GM23338 (cell line): ENCODE measurements at regions not wholly inside any gene's neighbourhood (a gene's known extent, or its start where the extent isn't known, plus 50 kb on each side); places are given as distances from the start of the nearest gene placed in this dataset.

Experiments
- ATAC-seq: fragments of 200-7000 bp; cut with Tn5 transposase; 3 replicates; pipeline ENCODE4 v1.9.1; 2020
- DNase-seq: peaks from one replicate; pipeline ENCODE4 v3.0.0-alpha.2; 2015; ENCODE audit warnings: low spot score
- H2AFZ ChIP-seq: fragments of 200-600 bp; sonication (generic); 2 replicates; pipeline ENCODE4 v1.8.0; 2016; ENCODE audit warnings: antibody characterized with exemption, mild to moderate bottlenecking, moderate library complexity
- H3F3A ChIP-seq: fragments of 200-600 bp; sonication (generic); replicated peaks from 2 replicates; pipeline ENCODE4 v1.8.0; 2017; ENCODE audit warnings: antibody characterized with exemption, mixed run types, low read depth
- H3K27ac ChIP-seq: fragments of 200-600 bp; sonication (generic); 2 replicates; pipeline ENCODE4 v1.6.1; 2016; ENCODE audit warnings: low read depth
- H3K27me3 ChIP-seq: fragments of 200-600 bp; sonication (generic); 2 replicates; pipeline ENCODE4 v1.8.0; 2016; ENCODE audit warnings: mild to moderate bottlenecking, mixed run types, moderate library complexity; ENCODE audit not compliant: insufficient read depth
- H3K36me3 ChIP-seq: fragments of 200-600 bp; sonication (generic); 2 replicates; pipeline ENCODE4 v1.8.0; 2016; ENCODE audit warnings: mild to moderate bottlenecking; ENCODE audit not compliant: insufficient read depth
- H3K4me1 ChIP-seq: fragments of 200-600 bp; sonication (generic); 2 replicates; pipeline ENCODE4 v1.8.0; 2016; ENCODE audit warnings: mild to moderate bottlenecking, moderate library complexity; ENCODE audit not compliant: insufficient read depth
- H3K4me2 ChIP-seq: fragments of 200-600 bp; sonication (generic); 2 replicates; pipeline ENCODE4 v1.7.1; 2017; ENCODE audit warnings: mixed run types
- H3K4me3 ChIP-seq: fragments of 200-600 bp; sonication (generic); 2 replicates; pipeline ENCODE4 v1.6.1; 2016; ENCODE audit warnings: mixed run types
- H3K79me2 ChIP-seq: fragments of 200-600 bp; sonication (generic); replicated peaks from 2 replicates; pipeline ENCODE4 v1.8.0; 2017; ENCODE audit warnings: mild to moderate bottlenecking; ENCODE audit not compliant: insufficient read depth
- H3K9me2 ChIP-seq: fragments of 200-600 bp; sonication (generic); 2 replicates; pipeline ENCODE4 v1.8.0; 2017; ENCODE audit not compliant: insufficient read depth
- H4K20me1 ChIP-seq: fragments of 200-600 bp; sonication (generic); replicated peaks from 2 replicates; pipeline ENCODE4 v1.8.0; 2017; ENCODE audit warnings: mild to moderate bottlenecking; ENCODE audit not compliant: insufficient read depth
- H3K27ac Mint-ChIP-seq: 2 replicates; pipeline ENCODE4 v1.8.0; 2020; ENCODE audit warnings: inconsistent platforms, mild to moderate bottlenecking, moderate library complexity, mixed read lengths
- H3K27me3 Mint-ChIP-seq: 3 replicates; pipeline ENCODE4 v1.8.0; 2022; ENCODE audit warnings: low read depth, mild to moderate bottlenecking, moderate library complexity, mixed read lengths, inconsistent platforms; ENCODE audit not compliant: insufficient read depth, poor library complexity
- H3K36me3 Mint-ChIP-seq: 3 replicates; pipeline ENCODE4 v1.8.0; 2021; ENCODE audit warnings: low read depth, mild to moderate bottlenecking, inconsistent platforms, moderate library complexity, mixed read lengths
- H3K4me1 Mint-ChIP-seq: 3 replicates; pipeline ENCODE4 v1.8.0; 2020; ENCODE audit warnings: mild to moderate bottlenecking, inconsistent platforms, mixed read lengths
- H3K4me3 Mint-ChIP-seq: 3 replicates; pipeline ENCODE4 v1.8.0; 2021; ENCODE audit warnings: moderate library complexity, mild to moderate bottlenecking, inconsistent platforms, mixed read lengths
- H3K9me3 Mint-ChIP-seq: 3 replicates; pipeline ENCODE4 v1.8.0; 2020; ENCODE audit warnings: moderate library complexity, mild to moderate bottlenecking, inconsistent platforms, mixed read lengths
- CREB1 ChIP-seq: fragments of 250-450 bp; sonication (Bioruptor Pico); IDR thresholded peaks from 2 replicates; pipeline ENCODE4 v1.5.0; 2020; ENCODE audit warnings: low read depth, mild to moderate bottlenecking, moderate library complexity
- ETS1 ChIP-seq: IDR thresholded peaks from 2 replicates; pipeline ENCODE4 v1.6.1; 2016; ENCODE audit warnings: antibody characterized with exemption
- EZH2 ChIP-seq: fragments of 200-600 bp; sonication (generic); IDR thresholded peaks from one replicate; pipeline ENCODE4 v1.8.0; 2017; ENCODE audit warnings: antibody characterized with exemption, mild to moderate bottlenecking, low read depth; ENCODE audit not compliant: unreplicated experiment
- EZH2phosphoT487 ChIP-seq: fragments of 200-600 bp; sonication (generic); IDR thresholded peaks from one replicate; pipeline ENCODE4 v1.8.1; 2018; ENCODE audit warnings: antibody characterized with exemption; ENCODE audit not compliant: unreplicated experiment
- JUNB ChIP-seq: IDR thresholded peaks from one replicate; pipeline ENCODE4 v1.6.1; 2016; ENCODE audit warnings: antibody characterized with exemption; ENCODE audit not compliant: unreplicated experiment
- NANOG ChIP-seq: IDR thresholded peaks from 2 replicates; pipeline ENCODE4 v1.6.1; 2016; ENCODE audit warnings: antibody characterized with exemption, borderline replicate concordance
- POLR2AphosphoS5 ChIP-seq: IDR thresholded peaks from 2 replicates; pipeline ENCODE4 v1.6.1; 2016; ENCODE audit warnings: antibody characterized with exemption, low read depth
- REST ChIP-seq: IDR thresholded peaks from one replicate; pipeline ENCODE4 v1.6.1; 2018; ENCODE audit warnings: antibody characterized with exemption; ENCODE audit not compliant: unreplicated experiment
- STAT1 ChIP-seq: IDR thresholded peaks from one replicate; pipeline ENCODE4 v1.6.1; 2016; ENCODE audit warnings: antibody characterized with exemption; ENCODE audit not compliant: unreplicated experiment
- ZNF114 ChIP-seq: fragments of 250-450 bp; sonication (Bioruptor Pico); IDR thresholded peaks from 2 replicates; pipeline ENCODE4 v1.5.0; 2020; ENCODE audit warnings: mild to moderate bottlenecking, moderate library complexity
- ZNF331 ChIP-seq: fragments of 250-450 bp; sonication (Bioruptor Pico); IDR thresholded peaks from 2 replicates; pipeline ENCODE4 v1.5.0; 2020; ENCODE audit warnings: low read depth, mild to moderate bottlenecking, moderate library complexity
- ZNF462 ChIP-seq: fragments of 250-450 bp; sonication (Bioruptor Pico); IDR thresholded peaks from 2 replicates; pipeline ENCODE4 v1.5.0; 2020; ENCODE audit warnings: mild to moderate bottlenecking, moderate library complexity
- TF ChIP-seq, protein P1 (sequence below), 2 experiments: fragments of 200-600 bp in 1 of 2; sonication (generic) in 1 of 2; conservative IDR thresholded peaks; 2 replicates each; pipeline versions ENCODE4 v1.5.1 to v1.6.1; 2016 to 2017; ENCODE audit warnings: antibody characterized with exemption in 2 of 2, low read depth in 2 of 2, mild to moderate bottlenecking in 2 of 2, moderate library complexity in 1 of 2

DNA sequence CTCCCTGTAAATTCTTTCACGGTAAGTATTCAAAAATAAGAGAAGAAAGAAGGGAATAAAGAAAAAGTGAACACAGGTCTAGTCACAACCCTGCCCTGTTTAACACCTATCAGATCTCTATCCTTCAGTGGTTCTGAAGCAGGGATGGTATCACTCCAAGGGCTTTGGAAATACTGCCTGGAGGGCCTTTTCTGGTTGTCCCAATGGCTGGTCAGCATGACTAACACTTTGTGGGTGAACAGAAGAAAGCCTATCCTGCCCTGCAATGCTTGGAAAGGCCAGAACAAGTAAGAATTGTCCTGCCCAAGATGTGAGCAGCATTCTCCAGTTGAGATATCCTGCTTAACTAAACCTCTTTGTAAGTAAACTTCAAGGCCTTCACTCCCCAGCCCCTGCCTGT is 124.9 kb downstream of the TMEM167A start:
- Histone ChIP-seq H3K4me2 (no peak overlapping the region), H3K9me2 (no peaks in the 10 kb centered on the region), H3K4me1 (no peaks in the 10 kb centered on the region), H3K36me3 (peaks cover 4% of the 10 kb centered on the region; the same call in 1 of the 2 replicates), H3K4me3 (no peak overlapping the region), H3F3A (no peaks in the 10 kb centered on the region), H2AFZ (peak overlapping the region; percentile 60; the same call in 1 of the 2 replicates), H3K79me2 (no peaks in the 10 kb centered on the region), H4K20me1 (no peaks in the 10 kb centered on the region), H3K27ac (no peak overlapping the region), H3K27me3 (no peaks in the 10 kb centered on the region)
- TF ChIP-seq JUNB (no peak), REST (no peak), CREB1 (no peak), POLR2AphosphoS5 (no peak), EZH2 (no peak), ZNF114 (CRISPR knock-in tag) (no peak), ZNF462 (CRISPR knock-in tag) (no peak), EZH2phosphoT487 (no peak), STAT1 (no peak), NANOG (no peak), ZNF331 (CRISPR knock-in tag) (no peak), ETS1 (no peak)
- TF ChIP-seq, protein P1, sequence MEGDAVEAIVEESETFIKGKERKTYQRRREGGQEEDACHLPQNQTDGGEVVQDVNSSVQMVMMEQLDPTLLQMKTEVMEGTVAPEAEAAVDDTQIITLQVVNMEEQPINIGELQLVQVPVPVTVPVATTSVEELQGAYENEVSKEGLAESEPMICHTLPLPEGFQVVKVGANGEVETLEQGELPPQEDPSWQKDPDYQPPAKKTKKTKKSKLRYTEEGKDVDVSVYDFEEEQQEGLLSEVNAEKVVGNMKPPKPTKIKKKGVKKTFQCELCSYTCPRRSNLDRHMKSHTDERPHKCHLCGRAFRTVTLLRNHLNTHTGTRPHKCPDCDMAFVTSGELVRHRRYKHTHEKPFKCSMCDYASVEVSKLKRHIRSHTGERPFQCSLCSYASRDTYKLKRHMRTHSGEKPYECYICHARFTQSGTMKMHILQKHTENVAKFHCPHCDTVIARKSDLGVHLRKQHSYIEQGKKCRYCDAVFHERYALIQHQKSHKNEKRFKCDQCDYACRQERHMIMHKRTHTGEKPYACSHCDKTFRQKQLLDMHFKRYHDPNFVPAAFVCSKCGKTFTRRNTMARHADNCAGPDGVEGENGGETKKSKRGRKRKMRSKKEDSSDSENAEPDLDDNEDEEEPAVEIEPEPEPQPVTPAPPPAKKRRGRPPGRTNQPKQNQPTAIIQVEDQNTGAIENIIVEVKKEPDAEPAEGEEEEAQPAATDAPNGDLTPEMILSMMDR (conservative IDR thresholded peaks at IDR 0.05; ENCODE audit: low read depth in 2 of 2): no peak
- Mint-ChIP-seq H3K36me3 (peaks cover 7% of the 10 kb centered on the region; the same call in 2 of the 3 replicates), H3K27ac (no peak overlapping the region), H3K4me1 (no peaks in the 10 kb centered on the region), H3K27me3 (no peaks in the 10 kb centered on the region), H3K9me3 (peaks cover 38% of the 10 kb centered on the region), H3K4me3 (no peak overlapping the region)
- DNase-seq (no peak), ATAC-seq (no peak)
